IPS-18a (cell line): ENCODE measurements at regions not wholly inside any gene's neighbourhood (a gene's known extent, or its start where the extent isn't known, plus 50 kb on each side); places are given as distances from the start of the nearest gene placed in this dataset.

ENCODE experiments used
- H3K27ac ChIP-seq: one replicate; pipeline ENCODE4 v1.5.1; 2013; ENCODE audit warnings: low read length
- H3K27me3 ChIP-seq: one replicate; pipeline ENCODE4 v1.6.1; 2013; ENCODE audit warnings: mild to moderate bottlenecking, low read length; ENCODE audit not compliant: control insufficient read depth, insufficient read depth
- H3K36me3 ChIP-seq: one replicate; pipeline ENCODE4 v1.6.1; 2013; ENCODE audit warnings: low read depth, low read length; ENCODE audit not compliant: control insufficient read depth
- H3K4me1 ChIP-seq: one replicate; pipeline ENCODE4 v1.6.1; 2013; ENCODE audit warnings: low read depth, low read length; ENCODE audit not compliant: control insufficient read depth
- H3K4me3 ChIP-seq: one replicate; pipeline ENCODE4 v1.5.1; 2013; ENCODE audit warnings: low read length
- H3K9ac ChIP-seq: one replicate; pipeline ENCODE4 v1.6.1; 2013; ENCODE audit warnings: mild to moderate bottlenecking, low read length, moderate library complexity
- H3K9me3 ChIP-seq: one replicate; pipeline ENCODE4 v1.6.1; 2013; ENCODE audit warnings: low read depth, low read length; ENCODE audit not compliant: control insufficient read depth

DNA sequence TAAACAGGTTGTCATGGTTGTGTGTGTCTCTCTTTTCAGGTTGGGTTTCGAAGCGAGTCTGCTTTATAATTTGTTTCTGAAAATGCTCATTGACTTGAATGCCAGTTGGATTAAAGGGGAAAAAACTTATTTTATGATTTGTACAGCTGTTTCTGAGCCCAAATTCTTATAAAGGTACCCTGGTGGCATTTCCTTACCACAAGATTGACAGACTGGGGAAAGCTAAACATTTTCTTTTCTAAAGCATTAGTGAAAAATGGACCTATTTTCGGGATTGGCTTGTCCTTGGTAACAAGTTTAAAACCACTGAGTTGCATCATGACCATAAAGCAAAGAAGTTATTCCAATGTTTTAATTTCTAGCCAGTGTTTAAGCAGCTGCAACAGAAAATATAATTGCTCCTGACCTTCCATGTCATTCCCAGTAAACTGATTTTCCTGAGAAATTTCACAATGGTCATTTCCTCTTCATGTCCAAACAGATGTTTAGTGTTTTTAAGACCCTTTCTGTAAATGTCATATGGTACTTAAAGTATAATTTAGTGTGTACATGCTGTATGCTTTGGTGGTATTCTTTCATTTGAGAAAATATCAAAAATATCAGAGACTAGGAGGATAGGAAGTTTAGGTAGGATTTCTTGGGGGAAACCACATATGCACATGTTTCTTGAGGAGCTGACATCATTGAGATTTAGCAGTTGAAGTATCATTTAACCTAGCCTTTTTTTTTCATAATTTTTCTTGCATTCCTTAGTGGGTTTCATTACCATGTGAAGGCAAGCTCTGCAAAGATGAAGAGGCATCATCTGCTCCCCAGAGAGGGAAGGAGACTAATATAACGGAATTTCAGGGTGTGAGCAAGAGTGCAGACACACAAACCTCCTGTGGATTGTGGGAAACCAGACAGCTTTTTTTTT is 667.1 kb upstream of the RGMB start:
- no peak overlapping the region for H3K27ac ChIP-seq
- no peaks in the 10 kb centered on the region for H3K27me3 ChIP-seq
- H3K4me3 ChIP-seq, result no peak overlapping the region
- H3K4me1 ChIP-seq, result no peaks in the 10 kb centered on the region
- no peaks in the 10 kb centered on the region for H3K9me3 ChIP-seq
- H3K36me3 ChIP-seq, result no peaks in the 10 kb centered on the region
- no peak overlapping the region for H3K9ac ChIP-seq

DNA sequence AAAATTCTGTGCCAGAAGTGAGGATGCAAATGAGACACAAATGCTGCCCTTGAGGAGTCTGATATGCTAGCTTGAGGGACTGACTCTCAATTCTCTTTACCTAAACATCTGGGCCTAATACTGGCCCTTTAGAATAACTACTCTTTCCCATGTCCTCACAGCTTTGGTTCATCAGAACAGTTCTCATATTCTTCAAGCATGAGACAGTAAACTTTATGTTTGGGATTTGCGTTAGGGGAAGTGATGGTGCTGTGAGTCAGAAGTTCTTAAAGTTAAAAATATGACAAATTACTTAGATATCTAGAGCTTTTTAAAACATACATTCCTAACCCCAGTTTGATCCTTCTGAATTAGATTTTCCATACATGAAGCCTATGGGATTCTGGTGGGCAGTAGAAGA is 665.0 kb upstream of the RGMB start:
- H3K9ac ChIP-seq, result no peak overlapping the region
- no peak overlapping the region for H3K27ac ChIP-seq
- H3K36me3 ChIP-seq, result no peaks in the 10 kb centered on the region
- H3K4me3 ChIP-seq, result no peak overlapping the region
- no peaks in the 10 kb centered on the region for H3K27me3 ChIP-seq
- H3K4me1 ChIP-seq, result no peaks in the 10 kb centered on the region
- H3K9me3 ChIP-seq, result peaks cover 5% of the 10 kb centered on the region

DNA sequence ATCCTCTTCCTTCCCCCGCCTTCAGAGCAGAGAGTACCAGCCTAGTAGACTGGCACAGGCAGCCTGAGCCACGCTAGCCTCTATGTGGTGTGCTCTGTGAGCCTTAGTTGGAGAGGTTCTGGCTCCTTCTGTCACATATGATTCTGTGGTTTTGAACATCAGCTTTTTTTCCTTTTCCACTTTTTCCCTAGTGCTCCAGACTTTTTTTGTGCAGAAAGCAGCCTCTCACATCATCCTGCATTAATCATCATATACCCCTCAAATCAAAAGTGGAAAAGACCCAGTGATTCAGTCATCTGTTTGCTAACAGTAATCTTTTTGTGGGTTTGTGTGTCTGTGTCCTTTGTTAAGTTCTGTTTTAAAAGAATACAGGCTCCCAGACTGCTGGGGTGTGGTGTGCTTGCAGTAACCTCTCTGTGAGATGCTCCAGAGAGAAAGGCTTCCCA is 663.9 kb upstream of the RGMB start:
- Histone ChIP-seq H3K27ac (no peak overlapping the region), H3K9ac (no peak overlapping the region), H3K4me1 (no peaks in the 10 kb centered on the region), H3K9me3 (peaks cover 5% of the 10 kb centered on the region), H3K36me3 (no peaks in the 10 kb centered on the region), H3K4me3 (no peak overlapping the region), H3K27me3 (no peaks in the 10 kb centered on the region)

- H3K4me1 ChIP-seq, result no peaks in the 10 kb centered on the region
These were observed 663.2 kb upstream of the RGMB start for GRCh38 chr5:98110282-98110691.

GRCh38 chr5:98110791-98111190 is 662.7 kb upstream of the RGMB start:
- Histone ChIP-seq H3K4me1 (no peaks in the 10 kb centered on the region), H3K36me3 (no peaks in the 10 kb centered on the region), H3K4me3 (no peak overlapping the region), H3K9me3 (peaks cover 5% of the 10 kb centered on the region), H3K9ac (no peak overlapping the region), H3K27ac (no peak overlapping the region), H3K27me3 (no peaks in the 10 kb centered on the region)

More at GRCh38 chr5:98110282-98110691, 663.2 kb upstream of the RGMB start:
- H3K36me3 ChIP-seq, result no peaks in the 10 kb centered on the region
- H3K9me3 ChIP-seq, result peaks cover 5% of the 10 kb centered on the region
- H3K27me3 ChIP-seq, result no peaks in the 10 kb centered on the region
- H3K4me3 ChIP-seq, result no peak overlapping the region
- no peak overlapping the region for H3K9ac ChIP-seq
- H3K27ac ChIP-seq, result no peak overlapping the region

DNA sequence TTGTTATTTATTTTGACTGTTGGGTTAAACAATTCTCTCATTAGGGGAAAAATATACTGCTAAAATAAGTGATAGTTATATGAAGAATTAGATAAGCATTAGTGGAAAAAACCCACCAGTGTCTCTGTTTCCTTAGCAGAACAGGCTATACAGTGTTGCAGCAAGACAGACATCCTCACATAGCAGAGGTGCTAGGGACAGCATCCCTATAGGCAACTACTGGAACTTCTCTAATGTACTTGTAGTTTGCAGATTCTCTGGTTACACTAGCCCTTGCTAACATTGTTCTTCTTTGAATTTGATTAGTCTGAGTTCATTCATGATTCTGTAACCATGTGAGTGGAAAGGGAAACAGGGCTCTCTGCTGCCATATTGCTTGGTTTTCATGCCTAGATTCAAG is 661.8 kb upstream of the RGMB start:
- Histone ChIP-seq H3K27ac (no peak overlapping the region), H3K4me1 (no peaks in the 10 kb centered on the region), H3K9me3 (peaks cover 5% of the 10 kb centered on the region), H3K36me3 (no peaks in the 10 kb centered on the region), H3K9ac (no peak overlapping the region), H3K27me3 (no peaks in the 10 kb centered on the region), H3K4me3 (no peak overlapping the region)

DNA sequence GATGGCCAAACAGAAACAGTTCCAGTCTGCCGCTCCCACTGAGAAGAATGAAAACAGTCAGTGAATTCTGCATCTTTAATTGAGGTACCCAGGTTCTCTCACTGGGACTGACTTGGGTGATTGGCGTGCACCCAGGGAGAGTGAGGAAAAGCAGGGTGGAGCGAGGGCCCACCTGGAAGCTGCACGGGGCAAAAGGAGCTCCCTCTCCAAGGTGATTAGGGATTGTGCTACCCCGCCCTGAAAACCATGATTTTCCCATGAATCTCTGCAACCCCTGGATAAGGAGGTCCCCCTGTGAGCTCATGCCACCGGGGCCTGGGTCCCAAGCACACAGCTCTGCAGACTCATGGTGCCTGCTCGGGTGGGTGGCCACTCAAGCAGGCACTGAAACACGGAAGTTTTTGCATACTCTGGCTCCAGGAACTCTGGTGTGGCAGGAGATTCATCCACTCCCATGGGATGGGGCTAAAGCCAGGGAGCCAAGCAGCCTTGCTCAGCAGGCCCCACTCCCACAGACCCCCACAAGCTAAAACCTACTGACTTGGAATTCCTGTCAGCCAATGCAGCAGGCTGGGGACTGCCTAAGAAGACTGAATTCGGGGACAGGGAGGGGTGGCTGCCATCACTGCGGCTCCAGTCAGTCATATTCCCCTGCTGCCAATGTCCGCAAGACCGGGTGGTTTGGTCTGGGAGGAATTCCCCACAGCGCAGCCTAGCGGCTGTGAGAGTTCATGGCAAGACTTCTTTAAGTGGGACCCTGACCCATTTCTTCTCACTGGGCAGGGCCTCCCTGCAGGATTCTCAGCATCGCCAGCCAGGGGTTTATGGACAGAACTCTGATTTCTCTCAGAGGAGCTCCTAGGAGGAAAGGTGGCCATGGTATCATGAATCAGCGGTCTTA is 652.2 kb upstream of the RGMB start:
- Histone ChIP-seq H3K27me3 (no peaks in the 10 kb centered on the region), H3K4me1 (no peaks in the 10 kb centered on the region), H3K36me3 (no peaks in the 10 kb centered on the region), H3K27ac (no peak overlapping the region), H3K9ac (no peak overlapping the region), H3K4me3 (no peak overlapping the region), H3K9me3 (no peaks in the 10 kb centered on the region)

DNA sequence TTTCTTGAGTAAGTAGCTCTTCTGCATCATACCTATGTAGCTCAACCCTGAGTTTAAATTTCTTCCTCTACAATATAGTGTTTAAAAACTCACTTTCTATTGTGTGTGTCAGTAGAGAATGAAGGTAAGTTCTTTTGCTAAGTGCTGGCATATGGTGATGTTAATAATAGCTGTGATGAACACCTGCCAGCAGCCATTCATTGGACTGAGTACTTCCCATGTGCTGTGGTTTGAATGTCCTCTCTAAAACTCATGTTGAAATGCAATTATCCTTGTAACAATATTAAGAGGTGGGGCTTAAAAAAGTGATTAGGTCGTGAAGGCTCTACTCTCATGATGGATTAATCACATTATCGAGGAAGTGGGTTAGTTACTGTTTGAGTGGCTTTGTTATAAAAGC is 645.2 kb upstream of the RGMB start:
- no peak overlapping the region for H3K9ac ChIP-seq
- H3K27me3 ChIP-seq, result no peaks in the 10 kb centered on the region
- H3K27ac ChIP-seq, result no peak overlapping the region
- no peaks in the 10 kb centered on the region for H3K9me3 ChIP-seq
- no peaks in the 10 kb centered on the region for H3K4me1 ChIP-seq
- no peaks in the 10 kb centered on the region for H3K36me3 ChIP-seq
- no peak overlapping the region for H3K4me3 ChIP-seq

DNA sequence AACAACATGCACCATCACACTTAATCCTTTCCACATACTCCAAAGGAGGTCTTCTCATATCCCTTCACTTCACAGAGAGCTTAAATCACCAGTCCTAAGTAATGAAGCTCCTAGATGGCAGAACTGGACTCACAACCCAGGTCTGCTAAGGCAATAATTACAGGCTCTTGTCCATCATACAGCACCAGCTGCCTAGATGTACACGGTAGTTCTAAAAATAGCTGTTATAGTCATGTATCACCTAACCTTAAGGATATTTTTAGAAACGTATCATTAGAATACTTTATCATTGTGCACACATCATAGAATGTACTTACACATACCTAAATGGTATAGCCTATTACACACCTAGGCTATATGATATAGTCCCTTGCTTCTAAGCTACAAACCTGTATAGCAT is 644.6 kb upstream of the RGMB start:
- no peak overlapping the region for H3K4me3 ChIP-seq
- no peak overlapping the region for H3K9ac ChIP-seq
- H3K36me3 ChIP-seq, result no peaks in the 10 kb centered on the region
- H3K27ac ChIP-seq, result no peak overlapping the region
- H3K4me1 ChIP-seq, result no peaks in the 10 kb centered on the region
- no peaks in the 10 kb centered on the region for H3K9me3 ChIP-seq
- H3K27me3 ChIP-seq, result no peaks in the 10 kb centered on the region

GRCh38 chr5:98130261-98131035 is 643.0 kb upstream of the RGMB start:
- Histone ChIP-seq H3K36me3 (no peaks in the 10 kb centered on the region), H3K27ac (no peak overlapping the region)

DNA sequence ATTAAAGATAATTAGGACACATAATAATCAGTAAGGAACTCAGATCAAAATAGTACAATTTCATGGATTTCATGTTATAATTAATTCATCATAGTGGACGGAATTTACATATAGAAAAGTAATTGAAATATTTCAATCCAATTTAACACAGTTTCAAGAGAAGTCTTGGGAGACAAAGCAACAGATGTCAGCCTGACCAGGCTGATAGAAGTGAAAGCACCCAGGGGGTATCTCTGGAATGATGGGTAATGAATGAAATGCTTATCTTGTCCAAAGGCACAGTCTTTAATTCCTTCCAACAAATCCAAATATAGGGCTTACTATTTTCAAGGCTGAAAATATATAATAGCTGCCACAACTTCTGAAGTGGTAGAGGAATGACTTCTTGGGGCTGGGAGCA is 629.3 kb upstream of the RGMB start:
- Histone ChIP-seq H3K9ac (no peak overlapping the region), H3K36me3 (no peaks in the 10 kb centered on the region), H3K27ac (no peak overlapping the region), H3K4me1 (no peaks in the 10 kb centered on the region), H3K27me3 (no peaks in the 10 kb centered on the region), H3K4me3 (no peak overlapping the region), H3K9me3 (peaks cover 2% of the 10 kb centered on the region)

More at GRCh38 chr5:98130261-98131035, 643.0 kb upstream of the RGMB start:
- Histone ChIP-seq H3K4me1 (no peaks in the 10 kb centered on the region), H3K4me3 (no peak overlapping the region), H3K27me3 (no peaks in the 10 kb centered on the region), H3K9me3 (no peaks in the 10 kb centered on the region), H3K9ac (no peak overlapping the region)
